ENCODE measurements at regions not wholly inside any gene's neighbourhood (a gene's known extent, or its start where the extent isn't known, plus 50 kb on each side); places are given as distances from the start of the nearest gene placed in this dataset.

DNA sequence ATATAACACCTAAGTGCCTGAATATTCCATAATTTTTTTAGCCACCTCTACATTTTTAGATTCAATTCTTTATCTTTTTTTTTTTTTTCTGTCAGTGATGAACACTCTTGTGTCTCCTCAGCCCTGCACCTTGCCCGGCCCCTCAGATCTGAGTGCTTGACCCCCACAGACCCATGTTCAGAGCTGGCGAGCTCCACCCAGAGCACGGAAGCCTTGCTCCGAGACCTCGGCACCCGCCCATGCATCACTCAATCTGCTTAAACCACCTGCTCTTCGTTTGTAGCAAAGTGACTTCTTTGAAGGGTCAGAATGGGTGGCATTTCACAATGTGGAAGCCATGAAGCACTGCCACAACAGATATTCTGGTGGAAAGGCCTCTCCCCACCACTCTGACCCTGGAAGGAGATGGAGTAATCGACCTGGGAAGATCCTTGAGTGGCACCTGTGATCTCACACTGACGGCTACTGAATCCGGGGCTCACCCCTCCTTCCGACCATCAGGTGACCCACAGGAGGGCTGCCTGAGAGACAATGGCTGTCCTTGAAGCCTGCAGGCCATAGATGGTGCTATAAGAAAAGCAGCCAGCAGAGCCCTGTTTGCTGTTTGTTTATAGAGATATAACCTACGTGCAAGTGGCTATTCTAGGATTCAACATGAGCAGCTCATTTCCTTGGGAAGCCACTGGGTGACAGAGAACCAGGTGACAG lies 261.1 kb upstream of the IRX4 start:
- Histone ChIP-seq H3K9me3 (no peaks in the 10 kb centered on the region), H3K36me3 (ENCODE audit: low read depth) (no peaks in the 10 kb centered on the region), H3K4me3 (no peak overlapping the region), H3K4me1 (ENCODE audit: low read depth) (no peaks in the 10 kb centered on the region)
- ATAC-seq (no peak), DNase-seq (no peak)
- TF ChIP-seq, protein P1, sequence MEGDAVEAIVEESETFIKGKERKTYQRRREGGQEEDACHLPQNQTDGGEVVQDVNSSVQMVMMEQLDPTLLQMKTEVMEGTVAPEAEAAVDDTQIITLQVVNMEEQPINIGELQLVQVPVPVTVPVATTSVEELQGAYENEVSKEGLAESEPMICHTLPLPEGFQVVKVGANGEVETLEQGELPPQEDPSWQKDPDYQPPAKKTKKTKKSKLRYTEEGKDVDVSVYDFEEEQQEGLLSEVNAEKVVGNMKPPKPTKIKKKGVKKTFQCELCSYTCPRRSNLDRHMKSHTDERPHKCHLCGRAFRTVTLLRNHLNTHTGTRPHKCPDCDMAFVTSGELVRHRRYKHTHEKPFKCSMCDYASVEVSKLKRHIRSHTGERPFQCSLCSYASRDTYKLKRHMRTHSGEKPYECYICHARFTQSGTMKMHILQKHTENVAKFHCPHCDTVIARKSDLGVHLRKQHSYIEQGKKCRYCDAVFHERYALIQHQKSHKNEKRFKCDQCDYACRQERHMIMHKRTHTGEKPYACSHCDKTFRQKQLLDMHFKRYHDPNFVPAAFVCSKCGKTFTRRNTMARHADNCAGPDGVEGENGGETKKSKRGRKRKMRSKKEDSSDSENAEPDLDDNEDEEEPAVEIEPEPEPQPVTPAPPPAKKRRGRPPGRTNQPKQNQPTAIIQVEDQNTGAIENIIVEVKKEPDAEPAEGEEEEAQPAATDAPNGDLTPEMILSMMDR (IDR thresholded peaks at IDR 0.05), result no peak
- intact Hi-C loops (cut with DNase I, micrococcal nuclease), result no loop called here

DNA sequence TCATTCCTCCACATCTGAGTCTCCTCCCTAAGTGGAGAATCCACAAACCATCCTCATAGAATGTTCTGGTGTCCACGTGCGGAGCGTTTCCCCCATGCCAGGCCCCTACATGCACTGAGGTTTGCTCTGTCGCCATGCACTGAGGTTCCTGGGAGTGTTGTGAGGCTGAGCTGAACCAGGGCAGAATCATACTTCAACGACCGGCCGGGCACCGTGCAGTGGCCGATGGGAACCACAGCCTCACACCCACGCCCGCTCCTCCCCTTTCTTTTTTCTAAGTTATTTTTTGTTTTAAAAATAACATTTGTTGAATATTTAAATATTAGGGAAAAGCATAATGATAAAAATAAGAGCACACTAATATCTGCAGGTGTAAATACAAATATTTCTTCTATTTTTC lies 260.4 kb upstream of the IRX4 start:
- Histone ChIP-seq H3K36me3 (ENCODE audit: low read depth) (no peaks in the 10 kb centered on the region), H3K4me3 (no peak overlapping the region), H3K4me1 (ENCODE audit: low read depth) (no peaks in the 10 kb centered on the region), H3K9me3 (no peaks in the 10 kb centered on the region)
- TF ChIP-seq, protein P1 (IDR thresholded peaks at IDR 0.05), result no peak
- DNase-seq, result no peak
- intact Hi-C loops (cut with DNase I, micrococcal nuclease), result no loop called here
- ATAC-seq, result no peak

DNA sequence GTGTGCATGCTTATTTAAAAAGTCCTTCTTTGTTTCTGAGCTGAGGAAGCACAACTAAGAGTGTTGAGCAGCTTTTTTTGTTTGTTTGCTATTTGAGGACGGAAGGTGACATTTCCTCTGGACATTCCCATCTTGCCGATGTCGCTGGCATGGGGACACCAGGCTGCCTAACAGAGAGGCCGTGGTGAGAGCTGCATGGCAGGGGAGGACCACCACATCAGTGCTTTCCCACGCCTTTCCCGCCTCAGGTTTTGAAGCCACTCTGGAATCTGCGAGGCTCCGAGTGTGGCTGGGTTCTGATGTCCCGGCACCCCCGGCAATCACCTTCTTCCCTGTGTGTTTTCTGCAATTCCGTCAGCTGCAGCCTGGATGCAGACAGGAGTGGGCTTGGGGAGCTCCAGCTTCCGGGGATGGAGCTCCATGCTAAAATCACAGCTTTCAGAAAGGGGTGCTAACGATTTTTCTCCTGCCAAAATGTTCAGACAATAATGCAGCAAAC lies 259.8 kb upstream of the IRX4 start:
- no peak for DNase-seq
- Histone ChIP-seq H3K9me3 (no peaks in the 10 kb centered on the region), H3K4me1 (ENCODE audit: low read depth) (no peaks in the 10 kb centered on the region), H3K4me3 (no peak overlapping the region), H3K36me3 (ENCODE audit: low read depth) (no peaks in the 10 kb centered on the region)
- no peak for ATAC-seq
- TF ChIP-seq, protein P1 (IDR thresholded peaks at IDR 0.05), result no peak
- intact Hi-C loops (cut with DNase I, micrococcal nuclease), result no loop called here

DNA sequence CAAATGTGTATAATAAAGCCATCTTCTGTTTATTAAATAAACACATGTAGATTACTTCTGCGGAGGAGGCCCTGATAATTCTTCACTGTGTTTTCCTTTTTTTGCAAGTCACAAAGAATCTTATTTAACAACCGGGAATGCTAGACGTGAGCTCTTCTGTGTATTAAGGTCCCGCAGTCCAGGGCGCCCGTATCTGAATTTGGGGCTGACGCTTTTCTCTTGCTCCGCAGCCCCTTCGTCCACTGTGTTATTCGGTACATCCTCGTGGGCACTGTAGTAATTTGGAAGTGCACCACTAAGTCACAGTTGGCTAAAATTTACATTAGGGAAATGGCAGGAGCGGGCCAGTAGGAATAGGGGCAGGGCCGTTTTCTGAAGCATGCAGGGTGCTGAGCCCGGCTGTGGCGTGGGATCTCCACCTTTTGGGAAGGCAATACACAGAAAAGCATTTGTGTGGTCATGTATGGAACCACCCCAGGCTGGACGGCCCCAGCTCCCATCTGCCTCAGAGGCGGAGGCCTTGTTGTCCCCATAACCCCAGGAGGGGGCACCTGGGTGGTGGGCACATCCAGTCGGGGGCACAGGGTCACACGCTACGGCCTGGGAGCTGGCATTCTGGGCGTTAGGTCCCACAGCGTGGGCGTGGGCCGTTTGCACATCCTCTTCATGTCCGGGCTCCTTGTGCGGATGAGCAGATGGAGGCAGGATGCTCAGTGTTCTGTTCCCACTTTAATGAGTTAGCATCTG lies 258.7 kb upstream of the IRX4 start:
- DNase-seq, result no peak
- no peak for ATAC-seq
- Histone ChIP-seq H3K4me3 (no peak overlapping the region), H3K4me1 (ENCODE audit: low read depth) (no peaks in the 10 kb centered on the region), H3K36me3 (ENCODE audit: low read depth) (no peaks in the 10 kb centered on the region), H3K9me3 (no peaks in the 10 kb centered on the region)
- intact Hi-C loops (cut with DNase I, micrococcal nuclease), result no loop called here
- TF ChIP-seq, protein P1 (IDR thresholded peaks at IDR 0.05), result no peak

DNA sequence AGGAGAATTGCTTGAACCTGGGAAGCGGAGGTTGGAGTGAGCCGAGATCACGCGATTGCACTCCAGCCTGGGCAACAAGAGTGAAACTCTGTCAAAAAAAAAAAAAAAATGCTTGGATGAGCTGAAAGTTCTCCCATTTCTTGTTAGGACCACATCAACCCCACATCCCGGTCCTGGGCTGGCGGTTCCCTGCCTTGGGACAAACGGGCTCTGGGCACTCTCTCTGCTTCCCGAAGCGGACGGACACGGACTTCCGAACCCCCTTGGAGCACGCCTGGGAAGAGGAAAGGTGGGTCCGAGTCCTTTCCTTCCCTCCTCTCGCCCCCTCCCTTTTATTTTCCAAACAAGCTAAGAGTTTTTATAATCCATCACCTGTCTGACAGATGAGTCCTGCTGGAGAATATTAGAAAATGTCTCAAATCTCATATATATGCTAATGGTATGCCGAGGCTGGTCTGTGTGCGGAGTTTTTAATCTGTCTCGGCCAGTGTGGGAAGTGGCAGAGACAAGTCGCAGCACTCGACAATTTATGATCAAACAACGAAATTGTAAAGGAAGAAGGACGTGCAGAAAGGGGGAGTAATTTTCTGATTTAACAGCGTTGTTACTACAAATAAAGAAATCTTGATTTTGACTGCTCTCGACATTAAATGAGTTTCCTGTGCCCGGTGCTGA lies 257.9 kb upstream of the IRX4 start:
- DNase-seq, result no peak
- Histone ChIP-seq H3K9me3 (no peaks in the 10 kb centered on the region), H3K36me3 (ENCODE audit: low read depth) (no peaks in the 10 kb centered on the region), H3K4me1 (ENCODE audit: low read depth) (no peaks in the 10 kb centered on the region), H3K4me3 (no peak overlapping the region)
- TF ChIP-seq, protein P1 (IDR thresholded peaks at IDR 0.05), result no peak
- no peak for ATAC-seq
- intact Hi-C loops (cut with DNase I, micrococcal nuclease), result no loop called here

Measured in mucosa of descending colon (tissue), 3 donors.